ENCODE measurements at regions not wholly inside any gene's neighbourhood (a gene's known extent, or its start where the extent isn't known, plus 50 kb on each side); places are given as distances from the start of the nearest gene placed in this dataset.

- no peak for TF ChIP-seq TAF1 (IDR thresholded peaks at IDR 0.05; ENCODE audit: borderline replicate concordance, low read depth, low read length)
- TF ChIP-seq KLF5 (IDR thresholded peaks at IDR 0.05; ENCODE audit: partially characterized antibody): no peak
- no peak for TF ChIP-seq NRF1 (conservative IDR thresholded peaks at IDR 0.05; ENCODE audit: low read depth, low read length)
- no peak for TF ChIP-seq NFYA (IDR thresholded peaks at IDR 0.05; ENCODE audit: borderline replicate concordance, low read depth, low read length)
These were observed 610.0 kb upstream of the ADGRL3 start (continued) for GRCh38 chr4:60590116-60590515.

DNA sequence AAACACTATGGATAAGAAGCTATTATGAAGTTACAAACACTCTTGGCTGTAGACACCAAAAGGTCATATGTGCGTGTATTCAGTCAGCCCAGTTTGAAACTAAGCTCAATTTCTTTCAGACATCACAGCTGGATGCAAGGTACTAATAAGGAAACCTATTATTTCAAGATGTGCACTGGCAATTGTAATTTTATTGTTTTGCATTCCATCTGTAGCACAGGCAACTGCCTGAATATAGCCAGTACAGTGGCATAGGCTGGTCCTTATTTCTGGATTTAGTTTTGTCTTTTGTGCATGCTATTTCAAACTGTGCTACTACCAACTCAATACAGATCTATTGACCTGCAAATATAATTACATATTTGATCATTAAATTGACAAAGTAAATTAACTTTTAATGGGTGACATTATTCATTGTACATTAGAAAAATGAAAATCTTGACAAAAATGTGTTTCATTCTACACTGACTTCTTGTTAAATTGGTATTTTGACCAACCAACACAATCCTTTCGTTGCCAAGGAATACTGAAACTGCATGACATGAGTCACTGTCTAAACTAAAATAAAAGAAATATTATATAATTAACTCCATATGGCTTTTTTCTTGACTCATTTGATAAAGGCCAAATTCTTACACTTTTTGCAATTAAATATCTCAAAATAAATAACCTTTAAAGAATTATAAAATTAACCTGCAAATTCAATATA lies 594.3 kb upstream of the ADGRL3 start:
- BruUV-seq (replicated peaks): no TSS peak
- Histone ChIP-seq H3K4me3 (no peak overlapping the region), H3K27ac (ENCODE audit: control insufficient read depth, insufficient read depth) (no peak overlapping the region), H3K9ac (ENCODE audit: control insufficient read depth, insufficient read depth, low read length) (no peak overlapping the region), H3K79me2 (ENCODE audit: control insufficient read depth, insufficient read depth, low read length) (no peaks in the 10 kb centered on the region), H3K4me1 (ENCODE audit: control insufficient read depth, insufficient read depth, low read length) (no peaks in the 10 kb centered on the region), H2AFZ (ENCODE audit: control insufficient read depth, low read depth, low read length) (no peak overlapping the region), H4K20me1 (ENCODE audit: control insufficient read depth, insufficient read depth) (no peaks in the 10 kb centered on the region), H3K27me3 (replicated peaks in 1 of 2; ENCODE audit: control insufficient read depth in 2 of 2, insufficient read depth in 2 of 2, low read length in 1 of 2) (no peaks in the 10 kb centered on the region), H3K4me2 (ENCODE audit: control insufficient read depth, insufficient read depth) (no peak overlapping the region), H3K36me3 (ENCODE audit: control insufficient read depth in 2 of 2, insufficient read depth in 2 of 2, low read length in 1 of 2) (no peaks in the 10 kb centered on the region), H3K9me3 (replicated peaks; ENCODE audit: control insufficient read depth, insufficient read depth, low read length) (no peaks in the 10 kb centered on the region)
- ATAC-seq (no peak), DNase-seq (ENCODE audit: low read depth, low spot score) (no peak), FAIRE-seq (no peak)
- RAD21 ChIA-PET (ENCODE audit: unreplicated experiment): no interaction called here
- WGBS (ENCODE audit: insufficient coverage, insufficient replicate concordance, low lambda C conversion rate, missing lambda C conversion rate): 2% methylated on average over 2 of the region's 2 CpGs
- in situ Hi-C loops (cut with MboI) (no loop called here), intact Hi-C loops (cut with micrococcal nuclease; ENCODE audit: unreplicated experiment) (no loop called here)
- POLR2A ChIA-PET: no interaction called here
- SMC1A ChIA-PET (ENCODE audit: uncharacterized antibody, unreplicated experiment): no interaction called here
- TF ChIP-seq CHD2 (IDR thresholded peaks at IDR 0.05; ENCODE audit: borderline replicate concordance, low read depth, low read length) (no peak), HCFC1 (IDR thresholded peaks at IDR 0.05; ENCODE audit: low read length) (no peak), CHD4 (IDR thresholded peaks at IDR 0.05) (no peak), NRF1 (conservative IDR thresholded peaks at IDR 0.05; ENCODE audit: low read depth, low read length) (no peak), NFIC (IDR thresholded peaks at IDR 0.05; ENCODE audit: low read depth, low read length) (no peak), SIN3A (IDR thresholded peaks at IDR 0.05; ENCODE audit: low read depth, low read length) (no peak), ATF7 (IDR thresholded peaks at IDR 0.05; ENCODE audit: low read depth) (no peak), MTA3 (IDR thresholded peaks at IDR 0.05; ENCODE audit: borderline replicate concordance, low read length) (no peak)
- TF ChIP-seq, protein P1, sequence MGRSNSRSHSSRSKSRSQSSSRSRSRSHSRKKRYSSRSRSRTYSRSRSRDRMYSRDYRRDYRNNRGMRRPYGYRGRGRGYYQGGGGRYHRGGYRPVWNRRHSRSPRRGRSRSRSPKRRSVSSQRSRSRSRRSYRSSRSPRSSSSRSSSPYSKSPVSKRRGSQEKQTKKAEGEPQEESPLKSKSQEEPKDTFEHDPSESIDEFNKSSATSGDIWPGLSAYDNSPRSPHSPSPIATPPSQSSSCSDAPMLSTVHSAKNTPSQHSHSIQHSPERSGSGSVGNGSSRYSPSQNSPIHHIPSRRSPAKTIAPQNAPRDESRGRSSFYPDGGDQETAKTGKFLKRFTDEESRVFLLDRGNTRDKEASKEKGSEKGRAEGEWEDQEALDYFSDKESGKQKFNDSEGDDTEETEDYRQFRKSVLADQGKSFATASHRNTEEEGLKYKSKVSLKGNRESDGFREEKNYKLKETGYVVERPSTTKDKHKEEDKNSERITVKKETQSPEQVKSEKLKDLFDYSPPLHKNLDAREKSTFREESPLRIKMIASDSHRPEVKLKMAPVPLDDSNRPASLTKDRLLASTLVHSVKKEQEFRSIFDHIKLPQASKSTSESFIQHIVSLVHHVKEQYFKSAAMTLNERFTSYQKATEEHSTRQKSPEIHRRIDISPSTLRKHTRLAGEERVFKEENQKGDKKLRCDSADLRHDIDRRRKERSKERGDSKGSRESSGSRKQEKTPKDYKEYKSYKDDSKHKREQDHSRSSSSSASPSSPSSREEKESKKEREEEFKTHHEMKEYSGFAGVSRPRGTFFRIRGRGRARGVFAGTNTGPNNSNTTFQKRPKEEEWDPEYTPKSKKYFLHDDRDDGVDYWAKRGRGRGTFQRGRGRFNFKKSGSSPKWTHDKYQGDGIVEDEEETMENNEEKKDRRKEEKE (IDR thresholded peaks at IDR 0.05): no peak
- CTCF ChIA-PET: no interaction called here

Measured in GM12878 (cell line).